GM19099 (cell line): ENCODE measurements at regions not wholly inside any gene's neighbourhood (a gene's known extent, or its start where the extent isn't known, plus 50 kb on each side); places are given as distances from the start of the nearest gene placed in this dataset.

Experiments used
- POLR2A ChIP-seq: IDR thresholded peaks from 3 replicates; pipeline ENCODE4 v1.6.1; 2011; ENCODE audit warnings: low read depth; ENCODE audit not compliant: insufficient read length; ENCODE audit errors: extremely low read depth

DNA sequence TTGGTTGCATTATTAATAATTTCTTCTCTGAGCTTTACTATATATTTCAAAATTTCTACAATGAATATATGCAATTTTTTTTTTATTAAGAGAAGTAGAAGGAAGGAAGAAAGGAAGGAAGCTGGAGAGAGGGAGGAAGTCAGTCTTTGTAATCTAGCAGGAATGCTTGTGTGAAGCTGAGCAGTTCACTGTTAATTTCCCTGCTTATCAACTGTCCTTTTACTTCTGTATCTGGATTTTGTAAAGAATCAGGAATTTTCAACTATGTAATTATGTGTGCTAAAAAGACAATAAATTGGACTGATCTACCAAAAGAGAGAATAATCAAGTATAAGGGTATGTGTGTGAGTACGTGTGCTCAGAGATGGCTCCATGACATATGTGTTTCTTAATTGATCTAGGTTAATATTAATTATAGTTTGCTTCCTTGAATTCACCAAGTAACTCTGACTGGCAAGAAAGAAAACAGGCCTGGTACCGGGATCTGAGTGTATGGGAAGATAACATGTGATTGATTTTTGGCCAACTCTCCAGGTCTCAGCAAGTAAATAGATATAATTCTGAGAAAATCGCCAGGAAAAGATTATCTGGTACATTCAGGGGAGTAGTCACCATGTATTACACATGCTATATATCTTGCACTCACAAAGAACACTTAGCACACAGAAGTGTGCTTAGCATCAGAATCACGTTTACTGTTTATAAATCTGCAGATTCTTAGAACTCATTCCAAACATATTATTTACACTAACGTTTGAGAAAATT is 1758.8 kb upstream of the WWC1 start:
- no peak for TF ChIP-seq POLR2A

DNA sequence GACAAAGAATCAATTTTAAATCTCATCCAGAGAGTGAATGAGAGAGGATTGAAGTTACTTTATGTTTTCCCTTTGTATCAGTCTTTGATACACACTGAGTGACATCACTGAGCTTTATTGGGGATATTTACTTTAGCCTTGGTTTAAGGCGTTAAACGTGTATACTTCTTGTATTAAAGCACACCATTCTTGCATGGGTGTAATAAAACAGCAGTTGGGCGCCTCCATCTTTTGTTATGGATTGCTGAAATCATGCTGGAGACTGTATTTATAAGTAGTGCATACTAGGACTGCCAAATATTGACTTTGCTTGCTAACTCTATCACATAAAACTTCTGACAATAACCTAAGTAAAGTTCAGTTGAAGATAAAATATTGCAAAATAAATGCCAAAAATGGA is 1755.8 kb upstream of the WWC1 start:
- no peak for TF ChIP-seq POLR2A

DNA sequence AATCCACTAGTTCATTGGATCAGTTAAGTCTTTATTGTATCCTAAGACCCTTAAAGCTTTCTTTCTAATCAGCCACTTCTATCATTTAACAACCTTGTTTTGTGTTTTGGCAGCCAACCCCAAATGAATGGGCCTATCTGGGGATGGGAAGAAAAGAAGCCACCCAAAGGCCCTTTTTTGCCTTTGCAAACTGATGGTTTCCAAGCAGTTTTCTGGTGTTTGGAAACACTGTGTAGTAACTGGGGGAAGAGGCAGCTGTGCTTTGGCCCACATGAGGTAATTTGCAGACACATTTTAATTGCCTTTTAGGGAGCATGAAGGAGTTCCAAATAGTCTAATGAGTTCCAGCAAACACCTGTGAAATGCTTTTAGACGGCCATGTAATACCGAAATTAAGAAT is 1751.3 kb upstream of the WWC1 start:
- TF ChIP-seq POLR2A, result no peak

DNA sequence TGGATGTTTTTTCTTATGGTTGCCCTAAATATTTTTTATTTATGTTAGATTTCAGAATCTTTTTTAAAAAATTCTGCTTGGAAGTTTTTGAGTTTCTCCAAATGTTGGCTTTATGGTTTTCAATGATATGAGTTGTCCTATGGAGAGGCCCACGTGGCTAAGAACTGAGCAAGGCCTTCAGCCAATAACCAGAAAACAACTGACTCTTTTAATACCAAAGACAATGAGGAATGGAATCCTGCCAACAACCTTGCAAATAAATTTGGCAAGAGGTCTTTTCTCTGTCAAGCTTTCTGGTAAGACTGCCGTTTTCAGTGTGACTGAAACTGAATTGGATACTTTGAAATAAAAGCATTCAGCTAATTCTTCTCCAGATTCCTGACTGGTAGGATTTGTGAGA is 1740.1 kb upstream of the WWC1 start:
- no peak for TF ChIP-seq POLR2A

DNA sequence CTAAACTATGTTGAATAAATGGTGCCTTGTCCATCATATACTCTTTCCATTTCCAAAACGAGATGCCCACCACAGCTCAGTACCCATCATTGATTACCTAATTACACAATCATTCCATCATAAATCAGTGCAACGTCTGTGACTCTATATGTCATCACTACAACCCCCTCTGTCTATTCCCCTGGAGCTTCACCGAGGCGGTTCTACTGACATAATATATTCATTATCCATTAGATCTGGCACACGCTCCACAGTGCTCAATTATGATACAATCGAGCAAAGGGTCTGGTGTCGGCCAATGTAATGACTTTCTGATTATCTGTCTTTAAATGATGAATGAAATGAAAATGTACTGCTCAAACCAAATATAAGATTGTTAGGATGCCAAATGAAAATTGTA is 1737.7 kb upstream of the WWC1 start:
- TF ChIP-seq POLR2A, result no peak

DNA sequence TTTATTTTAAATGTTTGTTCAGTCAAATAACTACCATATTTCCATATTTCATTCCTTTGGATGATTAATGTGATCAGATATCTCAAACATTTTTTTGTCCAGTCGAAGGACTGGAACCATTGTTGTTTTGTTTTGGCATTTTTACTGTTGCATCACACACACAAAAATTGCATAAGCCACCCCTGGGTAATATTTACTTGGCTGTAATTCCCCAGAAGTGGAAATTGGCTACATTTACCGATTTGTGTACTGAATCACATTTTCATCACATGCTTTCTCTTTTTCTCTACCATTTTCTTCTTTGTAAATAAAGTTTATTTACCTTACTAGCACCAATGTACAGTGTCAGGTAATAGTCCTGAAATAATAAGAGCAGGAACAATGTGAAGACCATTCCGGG is 1729.7 kb upstream of the WWC1 start:
- TF ChIP-seq POLR2A, result no peak

DNA sequence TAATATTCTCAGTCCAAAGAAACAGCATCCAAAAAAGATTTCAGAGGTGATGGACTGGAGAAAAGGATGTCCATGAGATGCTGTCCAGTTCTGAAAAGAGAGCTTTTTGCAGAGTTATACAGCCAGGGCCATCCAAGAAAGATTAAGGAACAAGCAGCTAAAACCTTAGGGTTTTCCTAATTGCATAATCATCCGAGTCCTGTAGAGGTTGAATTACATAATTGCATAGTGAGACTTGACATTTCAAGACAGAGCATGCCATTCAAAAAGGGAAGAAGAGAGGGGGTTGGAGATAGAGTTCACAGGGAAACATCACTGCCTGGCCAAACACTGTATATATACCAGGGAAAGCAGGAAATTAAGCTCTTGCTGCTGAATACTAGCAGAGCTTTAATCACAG is 1729.2 kb upstream of the WWC1 start:
- no peak for TF ChIP-seq POLR2A

DNA sequence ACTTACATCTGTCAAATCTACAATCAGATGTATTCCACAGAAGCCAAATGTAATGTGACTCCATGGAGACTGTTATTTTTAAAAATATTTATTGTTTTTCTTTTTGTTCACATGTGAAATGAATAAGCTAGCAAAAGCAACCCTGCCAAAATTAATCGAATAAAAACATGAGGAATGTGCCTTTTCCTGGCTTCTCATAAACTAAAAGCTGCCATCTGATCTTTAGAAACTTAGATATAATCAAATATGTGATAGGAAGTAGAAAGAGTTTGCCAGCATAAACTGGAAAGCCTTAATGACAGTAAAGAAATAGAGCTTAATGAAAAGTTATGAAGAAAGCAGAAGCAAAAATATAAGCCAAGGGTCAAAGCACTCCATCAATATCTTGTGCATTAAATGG is 1724.7 kb upstream of the WWC1 start:
- no peak for TF ChIP-seq POLR2A

DNA sequence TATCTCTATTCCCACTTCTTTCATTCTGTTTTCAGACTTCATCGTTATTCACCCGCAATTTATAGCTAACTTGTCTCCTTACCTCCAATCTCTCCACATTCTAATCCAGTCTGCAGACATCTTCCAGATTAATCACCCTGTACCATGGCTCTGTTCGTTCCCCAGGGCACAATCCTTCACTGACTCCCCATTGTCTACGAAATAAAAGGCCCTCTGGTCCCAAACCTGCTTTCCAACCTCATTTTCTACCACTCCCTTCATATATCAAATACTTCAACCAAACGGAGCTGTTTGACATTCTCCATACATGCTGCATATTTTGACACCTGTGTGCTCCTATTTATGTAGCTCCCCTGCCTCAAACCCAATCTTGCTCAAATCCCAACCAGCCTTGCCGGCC is 1720.6 kb upstream of the WWC1 start:
- no peak for TF ChIP-seq POLR2A

DNA sequence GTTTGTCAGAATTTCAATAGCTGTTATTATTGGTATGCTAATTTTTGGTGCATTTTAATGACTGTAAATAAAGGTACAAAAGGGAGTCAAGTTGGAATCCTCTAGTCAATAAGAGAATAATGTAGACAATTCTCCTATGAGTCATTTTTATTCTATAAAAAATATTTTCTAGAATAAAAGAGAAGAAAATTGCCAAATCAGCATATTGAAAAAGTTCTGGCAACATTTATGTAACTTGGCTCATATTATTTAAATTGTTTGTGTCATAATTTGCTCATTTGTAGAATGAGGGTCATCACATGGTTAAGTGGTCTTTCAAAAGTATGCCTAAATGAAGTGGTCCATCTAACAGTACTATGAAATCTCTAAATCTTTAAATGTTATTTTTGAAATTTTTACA is 1719.8 kb upstream of the WWC1 start:
- no peak for TF ChIP-seq POLR2A

DNA sequence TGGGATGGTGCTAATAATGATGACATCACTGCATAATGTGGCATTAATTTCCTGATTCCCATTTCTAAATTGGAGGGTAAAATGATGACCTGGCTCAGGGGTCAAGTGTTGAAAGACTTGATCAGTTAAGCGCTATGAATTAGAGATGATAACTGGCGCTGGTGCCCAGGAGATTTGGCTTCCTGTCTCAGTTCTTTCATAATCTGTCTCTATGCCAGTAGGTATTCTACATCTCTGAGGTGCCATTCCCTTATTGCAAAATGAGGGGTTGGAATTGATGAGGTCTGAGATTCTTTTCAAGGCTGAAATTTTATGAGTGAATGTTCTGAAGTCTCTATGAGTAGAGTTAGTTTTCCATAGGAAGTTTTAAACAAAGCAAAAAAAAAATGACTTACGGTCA is 1715.1 kb upstream of the WWC1 start:
- TF ChIP-seq POLR2A, result no peak

DNA sequence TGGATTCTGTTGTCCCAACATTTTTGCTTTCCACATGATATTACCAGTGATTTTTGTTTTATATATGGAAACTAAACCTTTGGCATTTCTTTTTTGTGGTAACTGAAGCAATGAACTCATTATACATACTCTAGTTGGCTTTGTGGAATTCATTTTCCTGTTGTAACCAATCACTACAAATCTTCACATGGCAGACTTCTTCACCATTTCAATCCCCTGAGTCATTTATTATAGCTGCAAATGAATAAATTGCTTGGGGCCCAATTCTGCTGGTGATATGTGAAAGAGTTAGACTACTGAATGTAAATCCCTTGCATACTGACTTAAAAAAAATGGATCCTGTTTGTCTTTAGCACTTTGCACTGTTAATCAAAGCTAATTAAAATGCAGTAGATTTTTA is 1709.6 kb upstream of the WWC1 start:
- TF ChIP-seq POLR2A, result no peak

DNA sequence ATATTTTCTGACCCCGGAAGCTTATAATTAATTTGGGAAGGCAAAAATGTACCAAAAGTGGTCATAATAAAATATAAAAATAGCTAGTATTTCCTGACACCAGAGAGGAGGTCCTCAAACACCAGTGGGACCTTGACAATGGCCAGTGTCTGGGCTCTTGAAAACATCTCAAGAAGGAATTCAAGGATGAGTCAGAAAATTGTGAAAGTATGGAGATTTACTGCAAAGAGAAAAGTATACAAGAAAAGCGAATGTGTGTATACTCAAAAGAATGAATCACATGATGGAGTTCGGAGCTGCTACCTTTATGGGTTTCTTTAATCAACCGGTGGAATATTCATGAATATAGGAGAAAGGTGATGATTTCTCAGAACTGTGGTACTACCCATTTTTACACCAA is 1709.0 kb upstream of the WWC1 start:
- no peak for TF ChIP-seq POLR2A

DNA sequence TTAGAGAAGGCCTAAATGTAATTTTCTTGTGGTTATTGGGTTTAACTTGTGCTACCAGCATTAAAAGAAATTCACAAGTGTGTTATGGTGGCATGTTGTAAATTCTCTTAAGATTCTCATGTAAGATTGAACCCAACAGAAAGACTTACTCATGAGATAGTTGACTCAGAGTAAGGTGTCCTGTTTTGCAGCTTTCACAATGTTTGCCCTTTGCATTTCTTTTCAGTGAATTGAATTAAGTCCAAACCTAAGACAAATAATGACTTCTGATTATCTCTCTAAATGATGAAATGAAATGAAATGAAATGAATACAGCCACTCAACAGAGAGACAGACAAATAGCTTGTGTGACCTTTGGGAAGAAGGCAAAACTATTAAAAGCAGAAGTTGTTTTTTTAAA is 1696.9 kb upstream of the WWC1 start:
- TF ChIP-seq POLR2A, result no peak

DNA sequence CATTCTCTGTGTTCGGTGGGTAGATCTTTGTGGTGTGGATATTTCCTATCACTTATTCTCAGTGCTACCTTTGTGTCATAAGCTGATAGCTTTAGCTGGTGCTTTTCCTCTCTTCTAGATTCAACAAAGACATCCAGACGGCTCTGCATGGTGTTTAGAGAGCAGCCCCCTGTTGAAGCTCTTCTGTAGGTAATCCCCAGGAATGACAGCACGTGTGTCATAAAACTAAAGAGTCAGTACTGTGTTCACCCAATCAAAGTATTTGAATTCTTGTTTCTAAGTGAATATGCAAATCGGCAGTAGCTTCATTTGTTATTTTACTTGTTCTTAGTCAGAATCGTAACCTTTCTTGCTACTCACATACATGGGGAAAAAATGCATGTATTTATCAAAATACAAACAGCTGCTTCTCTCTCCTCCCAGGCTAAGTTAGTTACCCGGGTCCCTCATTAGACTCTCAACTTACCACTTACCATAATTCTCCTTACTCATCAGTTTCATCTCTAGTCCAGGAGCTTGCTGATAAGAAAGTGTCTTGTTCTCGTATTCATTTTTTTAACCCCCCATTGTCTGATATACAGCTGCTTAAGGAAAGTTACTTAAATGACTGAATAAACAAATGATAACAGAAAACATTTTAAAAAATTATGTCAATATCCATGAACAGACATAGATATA is 1696.0 kb upstream of the WWC1 start:
- no peak for TF ChIP-seq POLR2A

DNA sequence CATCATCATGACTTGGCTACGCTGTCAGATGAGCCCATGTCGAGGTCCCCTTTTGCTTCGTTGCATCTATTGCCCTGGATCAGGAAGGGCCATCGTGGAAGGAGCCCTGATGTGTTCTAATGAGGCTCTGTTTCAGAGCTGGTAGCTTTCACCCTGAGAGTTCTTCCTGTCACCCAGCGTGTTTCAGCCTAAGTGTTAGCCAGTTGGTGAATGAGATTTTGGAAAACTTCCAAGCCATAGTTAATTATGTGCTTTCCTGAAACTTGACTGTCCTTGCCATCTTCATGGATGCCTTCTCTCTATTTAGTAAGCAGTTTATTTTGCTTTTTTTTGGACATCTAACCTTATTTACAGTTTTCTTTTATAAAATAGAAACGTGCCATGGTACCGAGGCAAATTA is 1695.4 kb upstream of the WWC1 start:
- TF ChIP-seq POLR2A, result no peak

DNA sequence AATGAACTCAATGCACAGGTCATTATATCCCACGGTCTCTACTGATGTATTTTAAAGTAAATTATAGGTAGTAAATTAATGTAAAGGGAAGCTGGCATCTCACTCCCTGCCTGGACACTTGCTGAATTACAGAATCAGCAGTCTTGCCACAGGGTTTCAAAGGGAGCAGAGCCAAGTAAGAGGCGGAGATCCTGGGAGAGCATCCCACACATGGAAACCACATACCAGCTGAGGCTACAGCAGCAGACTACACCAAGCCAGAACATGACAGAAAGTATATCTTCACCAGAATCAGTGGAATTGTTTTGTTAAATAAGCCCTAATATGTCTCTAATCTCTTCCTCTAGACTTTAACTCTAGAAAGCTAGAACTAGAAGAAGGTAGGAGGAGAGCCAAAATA is 1689.2 kb upstream of the WWC1 start:
- no peak for TF ChIP-seq POLR2A
